HEK293T (cell line): ENCODE measurements at regions not wholly inside any gene's neighbourhood (a gene's known extent, or its start where the extent isn't known, plus 50 kb on each side); places are given as distances from the start of the nearest gene placed in this dataset.

Source experiments
- CTCF ChIA-PET: fragments of 350-600 bp; formaldehyde crosslinking; extraction: SDS; loops from one replicate; lab custom pipeline; 2021; ENCODE audit warnings: antibody characterized with exemption, inconsistent platforms; lab: Yijun Ruan, JAX
- POLR2A ChIA-PET: fragments of 350-600 bp; formaldehyde crosslinking; extraction: SDS; loops from one replicate; lab custom pipeline; 2020; ENCODE audit warnings: antibody characterized with exemption, inconsistent platforms; lab: Yijun Ruan, JAX
- DNase-seq: peaks from one replicate; pipeline ENCODE4 v3.0.0; 2012; ENCODE audit warnings: mixed read lengths; ENCODE audit errors: extremely low spot score
- ARNT ChIP-seq: fragments of 450-650 bp; IDR thresholded peaks from 2 replicates; pipeline ENCODE4 v1.6.1; 2017; ENCODE audit warnings: mild to moderate bottlenecking
- BHLHE40 ChIP-seq: fragments of 450-650 bp; IDR thresholded peaks from 2 replicates; pipeline ENCODE4 v1.6.1; 2016; ENCODE audit warnings: mild to moderate bottlenecking, moderate library complexity, borderline replicate concordance
- CTBP1 ChIP-seq: fragments of 450-650 bp; IDR thresholded peaks from 2 replicates; pipeline ENCODE4 v1.6.1; 2016; ENCODE audit warnings: borderline replicate concordance
- ELF4 ChIP-seq: fragments of 450-650 bp; IDR thresholded peaks from 2 replicates; pipeline ENCODE4 v1.6.1; 2017; ENCODE audit warnings: antibody characterized with exemption
- FOXA1 ChIP-seq: fragments of 450-650 bp; IDR thresholded peaks from 2 replicates; pipeline ENCODE4 v1.6.1; 2016; ENCODE audit warnings: mild to moderate bottlenecking
- FOXK2 ChIP-seq: fragments of 450-650 bp; IDR thresholded peaks from 2 replicates; pipeline ENCODE4 v1.6.1; 2016; ENCODE audit warnings: mild to moderate bottlenecking
- FOXM1 ChIP-seq: fragments of 450-650 bp; IDR thresholded peaks from 2 replicates; pipeline ENCODE4 v1.6.1; 2017; ENCODE audit warnings: mild to moderate bottlenecking, borderline replicate concordance
- HDGF ChIP-seq: fragments of 450-650 bp; IDR thresholded peaks from 2 replicates; pipeline ENCODE4 v1.6.1; 2017; ENCODE audit warnings: antibody characterized with exemption, borderline replicate concordance
- L3MBTL2 ChIP-seq: fragments of 450-650 bp; conservative IDR thresholded peaks from 2 replicates; pipeline ENCODE4 v1.6.1; 2016; ENCODE audit warnings: mild to moderate bottlenecking
- LEF1 ChIP-seq: fragments of 450-650 bp; IDR thresholded peaks from 2 replicates; pipeline ENCODE4 v1.6.1; 2017; ENCODE audit warnings: mild to moderate bottlenecking, borderline replicate concordance
- NFRKB ChIP-seq: fragments of 450-650 bp; IDR thresholded peaks from 2 replicates; pipeline ENCODE4 v1.6.1; 2016; ENCODE audit warnings: mild to moderate bottlenecking, moderate library complexity
- SP1 ChIP-seq: fragments of 450-650 bp; IDR thresholded peaks from 2 replicates; pipeline ENCODE4 v1.6.1; 2017
- SUZ12 ChIP-seq: fragments of 450-650 bp; IDR thresholded peaks from 2 replicates; pipeline ENCODE4 v1.6.1; 2016; ENCODE audit warnings: mild to moderate bottlenecking
- TARDBP ChIP-seq: fragments of 450-650 bp; IDR thresholded peaks from 2 replicates; pipeline ENCODE4 v1.6.1; 2016
- ZNF384 ChIP-seq: fragments of 450-650 bp; IDR thresholded peaks from 2 replicates; pipeline ENCODE4 v1.6.1; 2016
- TF ChIP-seq, protein P1 (sequence below): fragments of 450-650 bp; IDR thresholded peaks from 2 replicates; pipeline ENCODE4 v1.6.1; 2016

DNA sequence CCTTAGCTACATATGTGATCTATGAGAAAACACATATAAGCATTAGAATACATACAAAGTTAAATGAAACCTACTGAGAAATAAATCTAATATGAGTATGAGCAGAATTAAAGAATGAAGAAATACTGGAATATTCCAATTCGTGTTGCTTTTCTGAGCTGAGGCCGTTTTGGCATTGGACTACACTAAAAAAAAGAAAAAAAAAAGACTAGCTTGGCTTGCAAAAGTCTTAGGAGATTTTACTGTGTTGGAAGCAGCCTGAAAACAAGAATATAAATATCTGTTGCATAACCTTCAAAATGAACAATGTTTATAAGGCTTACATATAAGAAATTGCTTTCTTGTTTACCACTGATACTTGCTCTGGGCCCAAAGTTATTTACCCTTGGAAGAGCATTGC, 562.8 kb downstream of the TMEM182 start:
- TF ChIP-seq HDGF, result no peak
- TF ChIP-seq CTBP1, result no peak
- no peak for TF ChIP-seq FOXM1
- no peak for TF ChIP-seq LEF1
- TF ChIP-seq FOXK2, result no peak
- no peak for TF ChIP-seq SP1
- TF ChIP-seq, protein P1, sequence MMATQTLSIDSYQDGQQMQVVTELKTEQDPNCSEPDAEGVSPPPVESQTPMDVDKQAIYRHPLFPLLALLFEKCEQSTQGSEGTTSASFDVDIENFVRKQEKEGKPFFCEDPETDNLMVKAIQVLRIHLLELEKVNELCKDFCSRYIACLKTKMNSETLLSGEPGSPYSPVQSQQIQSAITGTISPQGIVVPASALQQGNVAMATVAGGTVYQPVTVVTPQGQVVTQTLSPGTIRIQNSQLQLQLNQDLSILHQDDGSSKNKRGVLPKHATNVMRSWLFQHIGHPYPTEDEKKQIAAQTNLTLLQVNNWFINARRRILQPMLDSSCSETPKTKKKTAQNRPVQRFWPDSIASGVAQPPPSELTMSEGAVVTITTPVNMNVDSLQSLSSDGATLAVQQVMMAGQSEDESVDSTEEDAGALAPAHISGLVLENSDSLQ, result no peak
- TF ChIP-seq NFRKB, result no peak
- no peak for TF ChIP-seq SUZ12
- no peak for TF ChIP-seq TARDBP
- no peak for TF ChIP-seq ZNF384
- no peak for TF ChIP-seq ARNT
- no peak for TF ChIP-seq BHLHE40
- TF ChIP-seq FOXA1, result no peak
- TF ChIP-seq L3MBTL2, result no peak
- TF ChIP-seq ELF4, result no peak
- DNase-seq, result no peak

DNA sequence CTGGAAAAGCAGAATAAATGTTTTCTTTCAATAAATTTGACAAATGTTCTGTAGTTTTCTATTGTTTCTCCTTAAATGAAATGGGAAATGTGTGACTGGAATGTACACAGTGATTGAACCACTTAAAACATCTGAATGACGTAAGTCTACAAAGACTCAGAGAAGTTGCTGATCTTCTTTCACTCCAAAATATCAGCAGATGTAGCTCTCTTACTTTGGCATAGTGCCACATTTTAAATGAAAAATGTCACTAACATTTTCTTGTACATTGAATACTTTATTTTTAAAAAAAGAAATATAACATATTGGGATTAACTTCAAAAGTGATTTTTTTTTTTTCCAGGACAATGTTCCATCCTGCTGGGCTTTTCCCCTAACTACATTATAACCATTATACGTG, 565.6 kb downstream of the TMEM182 start:
- TF ChIP-seq, protein P1, result no peak
- TF ChIP-seq TARDBP (no peak), ZNF384 (no peak), LEF1 (no peak), FOXA1 (no peak), ARNT (no peak), HDGF (no peak), FOXK2 (no peak), SUZ12 (no peak), L3MBTL2 (no peak), ELF4 (no peak), FOXM1 (no peak), SP1 (no peak), BHLHE40 (no peak), NFRKB (no peak), CTBP1 (no peak)
- CTCF ChIA-PET, result no interaction called here
- POLR2A ChIA-PET, result no interaction called here
- DNase-seq, result no peak

More for the DNA sequence above, 562.8 kb downstream of the TMEM182 start:
- ChIA-PET POLR2A (no interaction called here), CTCF (no interaction called here)

DNA sequence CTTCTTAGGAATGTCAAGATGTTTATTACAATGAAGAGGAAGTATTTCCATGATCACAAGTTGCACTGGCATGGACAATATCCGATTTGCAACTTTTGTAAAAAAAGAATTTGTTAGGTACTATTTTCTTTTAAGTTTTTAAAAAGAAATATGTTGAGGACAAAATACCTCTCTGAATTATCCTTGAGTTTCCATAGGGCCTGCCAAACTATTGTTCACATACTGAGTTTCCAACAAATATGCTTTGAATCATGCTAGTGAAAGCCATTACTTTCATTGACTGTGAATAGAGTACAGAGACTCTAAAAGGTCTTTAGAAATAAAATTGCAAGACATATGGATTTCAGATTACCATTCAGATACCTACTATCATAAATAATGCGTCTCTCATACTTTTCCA, 566.1 kb downstream of the TMEM182 start:
- no peak for DNase-seq
- ChIA-PET CTCF (no interaction called here), POLR2A (no interaction called here)
- TF ChIP-seq TARDBP, result no peak
- no peak for TF ChIP-seq L3MBTL2
- TF ChIP-seq FOXK2, result no peak
- no peak for TF ChIP-seq FOXA1
- TF ChIP-seq LEF1, result no peak
- TF ChIP-seq ARNT, result no peak
- TF ChIP-seq FOXM1, result no peak
- TF ChIP-seq ELF4, result no peak
- TF ChIP-seq, protein P1, result no peak
- TF ChIP-seq HDGF, result no peak
- no peak for TF ChIP-seq CTBP1
- no peak for TF ChIP-seq NFRKB
- no peak for TF ChIP-seq BHLHE40
- TF ChIP-seq ZNF384, result no peak
- TF ChIP-seq SP1, result no peak

DNA sequence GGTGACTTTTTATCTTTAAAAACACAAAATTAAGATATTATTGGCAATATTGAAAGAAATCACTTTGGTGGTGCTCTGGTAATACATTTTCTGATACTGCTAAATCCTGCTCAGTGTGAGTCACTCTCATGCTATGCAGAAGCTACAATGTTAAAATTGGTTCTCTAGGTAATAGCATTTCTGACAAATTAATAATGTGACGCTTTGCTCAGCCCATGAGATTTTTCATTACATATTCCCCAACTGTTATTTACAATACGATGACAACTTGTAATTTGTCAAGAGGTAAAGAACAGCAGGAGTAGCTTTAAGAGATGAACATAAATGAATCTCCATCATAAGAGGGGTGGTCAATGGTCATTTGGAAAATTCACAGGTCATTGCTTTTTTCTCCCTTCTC, 573.6 kb downstream of the TMEM182 start:
- ChIA-PET POLR2A (no interaction called here), CTCF (no interaction called here)
- no peak for DNase-seq
- TF ChIP-seq L3MBTL2 (no peak), ZNF384 (no peak), SP1 (no peak), SUZ12 (no peak), NFRKB (no peak)

DNA sequence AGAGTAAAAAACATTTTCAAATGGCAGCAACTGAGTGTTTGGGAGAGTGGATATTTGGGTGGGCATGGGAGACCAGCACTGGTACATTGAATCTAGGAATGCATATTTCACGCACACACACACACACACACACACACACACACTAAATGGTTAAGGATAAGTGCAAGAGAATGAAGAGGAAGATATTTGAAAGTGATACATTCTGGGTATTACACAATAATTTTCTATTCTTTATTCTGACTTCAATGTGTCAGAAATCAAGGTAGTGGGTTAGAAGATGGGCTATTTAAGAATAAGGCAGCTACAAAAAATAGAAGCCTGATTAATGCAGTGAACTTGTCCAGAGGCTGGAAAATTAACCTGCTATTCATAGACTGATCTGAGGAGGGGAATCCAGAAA, 577.0 kb downstream of the TMEM182 start:
- CTCF ChIA-PET, result no interaction called here
- POLR2A ChIA-PET, result no interaction called here
- DNase-seq, result no peak
- TF ChIP-seq SP1 (no peak), FOXA1 (no peak), BHLHE40 (no peak), ARNT (no peak)

DNA sequence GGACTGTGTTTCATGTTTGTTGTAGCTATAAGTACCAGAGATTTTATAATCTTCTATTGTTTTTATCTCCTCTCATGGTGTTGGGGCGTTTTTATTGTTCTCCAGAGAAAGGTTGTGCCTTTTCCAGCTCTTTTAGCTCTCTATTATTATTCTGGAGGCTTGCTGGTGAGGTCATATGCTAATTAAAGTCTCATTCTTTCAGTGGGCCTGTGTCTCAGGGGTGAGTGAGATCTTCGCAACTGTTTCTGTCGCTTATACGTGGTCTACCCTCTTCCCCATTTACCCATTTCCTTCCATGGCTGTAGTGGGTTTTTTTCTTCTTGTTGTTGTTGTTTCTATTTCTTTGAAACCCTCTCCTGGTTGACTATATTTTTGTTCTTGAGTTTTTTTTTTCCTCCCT, 584.9 kb downstream of the TMEM182 start:
- CTCF ChIA-PET, result no interaction called here
- POLR2A ChIA-PET, result no interaction called here
- TF ChIP-seq BHLHE40, result no peak
- TF ChIP-seq, protein P1, result no peak
- no peak for TF ChIP-seq L3MBTL2
- no peak for TF ChIP-seq LEF1
- TF ChIP-seq FOXM1, result no peak
- TF ChIP-seq ARNT, result no peak
- no peak for TF ChIP-seq FOXA1
- no peak for TF ChIP-seq ZNF384
- no peak for TF ChIP-seq ELF4
- no peak for TF ChIP-seq SP1
- TF ChIP-seq CTBP1, result no peak
- TF ChIP-seq SUZ12, result no peak
- TF ChIP-seq NFRKB, result no peak
- TF ChIP-seq TARDBP, result no peak
- TF ChIP-seq FOXK2, result no peak
- DNase-seq, result no peak
